ENCODE measurements at regions not wholly inside any gene's neighbourhood (a gene's known extent, or its start where the extent isn't known, plus 50 kb on each side); places are given as distances from the start of the nearest gene placed in this dataset.

GRCh38 chr5:56409331-56410190 lies 176.4 kb upstream of the ANKRD55 start:
- TF ChIP-seq CTCF (IDR thresholded peaks at IDR 0.05; ENCODE audit: insufficient read depth, low read length) (no peak), POLR2AphosphoS5 (IDR thresholded peaks at IDR 0.05; ENCODE audit: low read depth) (no peak), REST (IDR thresholded peaks at IDR 0.05; ENCODE audit: insufficient replicate concordance, low read depth) (no peak), SPI1 (IDR thresholded peaks at IDR 0.05; ENCODE audit: borderline replicate concordance, low read depth) (no peak), GABPA (IDR thresholded peaks at IDR 0.05; ENCODE audit: low read depth) (no peak)

Measured in HL-60 (cell line).